H9 (cell line): ENCODE measurements at regions not wholly inside any gene's neighbourhood (a gene's known extent, or its start where the extent isn't known, plus 50 kb on each side); places are given as distances from the start of the nearest gene placed in this dataset.

Source experiments
- DNase-seq: peaks from one replicate; pipeline ENCODE4 v3.0.0-alpha.2; 2017
- H2AFZ ChIP-seq: one replicate; pipeline ENCODE4 v1.6.1; 2013; ENCODE audit warnings: mild to moderate bottlenecking, low read length, control low read depth, moderate library complexity
- H2AK5ac ChIP-seq: 2 replicates; pipeline ENCODE4 v1.6.1; 2013; ENCODE audit warnings: low read length, control low read depth, mixed read lengths; ENCODE audit not compliant: insufficient read length
- H2BK120ac ChIP-seq: one replicate; pipeline ENCODE4 v1.6.1; 2013; ENCODE audit warnings: low read depth, mild to moderate bottlenecking, low read length, control low read depth, inconsistent platforms; ENCODE audit not compliant: poor library complexity, severe bottlenecking
- H2BK12ac ChIP-seq: 2 replicates; pipeline ENCODE4 v1.6.1; 2013; ENCODE audit warnings: low read length, control low read depth, mixed read lengths, low read depth; ENCODE audit not compliant: insufficient read length
- H2BK15ac ChIP-seq: 2 replicates; pipeline ENCODE4 v1.6.1; 2013; ENCODE audit warnings: low read depth, low read length, control low read depth
- H2BK20ac ChIP-seq: one replicate; pipeline ENCODE4 v1.6.1; 2013; ENCODE audit warnings: low read depth, mild to moderate bottlenecking, low read length, control low read depth, inconsistent platforms; ENCODE audit not compliant: poor library complexity, severe bottlenecking
- H2BK5ac ChIP-seq: 2 replicates; pipeline ENCODE4 v1.6.1; 2013; ENCODE audit warnings: low read length, control low read depth, mixed read lengths; ENCODE audit not compliant: insufficient read length
- H3K14ac ChIP-seq: 2 replicates; pipeline ENCODE4 v1.6.1; 2013; ENCODE audit warnings: low read length, control low read depth; ENCODE audit not compliant: insufficient read depth
- H3K18ac ChIP-seq: 2 replicates; pipeline ENCODE4 v1.6.1; 2013; ENCODE audit warnings: low read depth, mild to moderate bottlenecking, mixed read lengths, low read length, control low read depth; ENCODE audit not compliant: insufficient read length
- H3K23ac ChIP-seq: 2 replicates; pipeline ENCODE4 v1.6.1; 2013; ENCODE audit warnings: low read length, control low read depth, mixed read lengths, low read depth; ENCODE audit not compliant: insufficient read length
- H3K23me2 ChIP-seq: 2 replicates; pipeline ENCODE4 v1.6.1; 2013; ENCODE audit warnings: low read depth, mild to moderate bottlenecking, mixed read lengths, low read length, control low read depth; ENCODE audit not compliant: insufficient read length, poor library complexity, severe bottlenecking
- H3K27ac ChIP-seq: 2 replicates; pipeline ENCODE4 v1.5.1; 2013; ENCODE audit warnings: low read length, control low read depth, mixed read lengths, low read depth; ENCODE audit not compliant: insufficient read length
- H3K27me3 ChIP-seq: 2 replicates; pipeline ENCODE4 v1.6.1; 2013; ENCODE audit warnings: low read length, control low read depth, inconsistent platforms; ENCODE audit not compliant: insufficient read depth
- H3K4ac ChIP-seq: 2 replicates; pipeline ENCODE4 v1.6.1; 2013; ENCODE audit warnings: low read depth, mild to moderate bottlenecking, control low read depth, inconsistent platforms, low read length, moderate library complexity
- H3K4me1 ChIP-seq: 2 replicates; pipeline ENCODE4 v1.6.1; 2013; ENCODE audit warnings: low read length, control low read depth, inconsistent platforms; ENCODE audit not compliant: insufficient read depth
- H3K4me2 ChIP-seq: 2 replicates; pipeline ENCODE4 v1.6.1; 2013; ENCODE audit warnings: low read length, control low read depth, mixed read lengths; ENCODE audit not compliant: insufficient read length, insufficient read depth
- H3K56ac ChIP-seq: 2 replicates; pipeline ENCODE4 v1.6.1; 2013; ENCODE audit warnings: low read depth, mild to moderate bottlenecking, mixed read lengths, low read length, control low read depth; ENCODE audit not compliant: insufficient read length
- H3K79me1 ChIP-seq: 2 replicates; pipeline ENCODE4 v1.6.1; 2013; ENCODE audit warnings: low read depth, mild to moderate bottlenecking, moderate library complexity, low read length, control low read depth, inconsistent platforms; ENCODE audit not compliant: insufficient read depth, poor library complexity, severe bottlenecking
- H3K79me2 ChIP-seq: 2 replicates; pipeline ENCODE4 v1.6.1; 2013; ENCODE audit warnings: low read length, control low read depth, inconsistent platforms; ENCODE audit not compliant: insufficient read depth
- H3K9ac ChIP-seq: 2 replicates; pipeline ENCODE4 v1.6.1; 2013; ENCODE audit warnings: low read length, control low read depth, mixed read lengths; ENCODE audit not compliant: insufficient read length; ENCODE audit errors: extremely low read depth
- H3K9me3 ChIP-seq: one replicate; pipeline ENCODE4 v1.6.1; 2013; ENCODE audit warnings: low read depth, low read length, inconsistent platforms; ENCODE audit not compliant: control insufficient read depth
- H3T11ph ChIP-seq: one replicate; pipeline ENCODE4 v1.6.1; 2013; ENCODE audit warnings: mild to moderate bottlenecking, low read length, control low read depth, inconsistent platforms
- H4K20me1 ChIP-seq: one replicate; pipeline ENCODE4 v1.6.1; 2013; ENCODE audit not compliant: control insufficient read depth, insufficient read length, insufficient read depth
- H4K5ac ChIP-seq: 2 replicates; pipeline ENCODE4 v1.6.1; 2013; ENCODE audit warnings: low read depth, mild to moderate bottlenecking, mixed read lengths, low read length, control low read depth; ENCODE audit not compliant: insufficient read length
- H4K8ac ChIP-seq: replicated peaks from 2 replicates; pipeline ENCODE4 v1.6.1; 2013; ENCODE audit warnings: low read length, control low read depth, mixed read lengths, low read depth; ENCODE audit not compliant: insufficient read length
- H4K91ac ChIP-seq: 2 replicates; pipeline ENCODE4 v1.6.1; 2013; ENCODE audit warnings: low read depth, mild to moderate bottlenecking, moderate library complexity, mixed read lengths, low read length, control low read depth; ENCODE audit not compliant: insufficient read length
- H3K27ac Mint-ChIP-seq, 3 experiments: 2 replicates in 2 of 3; 3 replicates in 1 of 3; pipeline ENCODE4 v1.8.0; 2020 to 2021; ENCODE audit warnings: mixed read lengths in 3 of 3, mild to moderate bottlenecking in 1 of 3, moderate library complexity in 1 of 3
- H3K27me3 Mint-ChIP-seq: 2 replicates; pipeline ENCODE4 v1.8.0; 2021; ENCODE audit warnings: low read depth, mild to moderate bottlenecking, moderate library complexity, mixed read lengths
- H3K36me3 Mint-ChIP-seq, 3 experiments: 2 replicates in 2 of 3; 3 replicates in 1 of 3; pipeline ENCODE4 v1.8.0; 2020 to 2021; ENCODE audit warnings: low read depth in 3 of 3, mixed read lengths in 3 of 3; ENCODE audit not compliant: insufficient read depth in 1 of 3
- H3K4me1 Mint-ChIP-seq, 2 experiments: 2 replicates each; pipeline ENCODE4 v1.8.0; 2020; ENCODE audit warnings: mixed read lengths in 2 of 2
- H3K4me3 Mint-ChIP-seq, 2 experiments: 2 replicates in 1 of 2; 3 replicates in 1 of 2; pipeline ENCODE4 v1.8.0; 2020 to 2021; ENCODE audit warnings: mild to moderate bottlenecking in 2 of 2, mixed read lengths in 2 of 2, moderate library complexity in 1 of 2
- H3K9me3 Mint-ChIP-seq, 2 experiments: 2 replicates in 1 of 2; 3 replicates in 1 of 2; pipeline ENCODE4 v1.8.0; 2020; ENCODE audit warnings: mild to moderate bottlenecking in 2 of 2, mixed read lengths in 2 of 2, moderate library complexity in 1 of 2
- WGBS: extraction: QIAGEN DNeasy Blood & Tissue Kit; methylation state at CpG from one replicate; pipeline ENCODE4 v1.1.7; 2013; ENCODE audit warnings: missing lambda C conversion rate, low lambda C conversion rate, mixed read lengths; ENCODE audit not compliant: insufficient read length; ENCODE audit errors: extremely low coverage; 5-methylcytosine and 5-hydroxymethylcytosine counted together
- TF ChIP-seq, protein P1 (sequence below): fragments of 200-600 bp; sonication (generic); conservative IDR thresholded peaks from 3 replicates; pipeline ENCODE4 v1.8.0; 2021; ENCODE audit warnings: antibody characterized with exemption, mild to moderate bottlenecking

- Histone ChIP-seq H3K4me2 (no peak overlapping the region), H3K14ac (no peak overlapping the region), H3T11ph (no peak overlapping the region), H2BK15ac (no peak overlapping the region), H3K9ac (no peak overlapping the region), H3K56ac (no peak overlapping the region), H2BK120ac (no peak overlapping the region), H4K8ac (no peak overlapping the region), H3K4ac (no peak overlapping the region), H2AK5ac (no peak overlapping the region), H3K27me3 (no peaks in the 10 kb centered on the region), H3K9me3 (no peaks in the 10 kb centered on the region), H2BK5ac (no peak overlapping the region), H4K20me1 (no peaks in the 10 kb centered on the region), H3K23me2 (no peaks in the 10 kb centered on the region), H2BK12ac (no peak overlapping the region), H3K18ac (no peak overlapping the region), H3K27ac (no peak overlapping the region), H3K79me2 (no peaks in the 10 kb centered on the region), H4K5ac (no peak overlapping the region), H2BK20ac (no peak overlapping the region), H3K23ac (no peak overlapping the region), H3K79me1 (no peaks in the 10 kb centered on the region), H4K91ac (no peak overlapping the region), H2AFZ (no peak overlapping the region), H3K4me1 (no peaks in the 10 kb centered on the region)
- H3K9me3 Mint-ChIP-seq: no peaks in the 10 kb centered on the region
- H3K27me3 Mint-ChIP-seq: peaks cover 2% of the 10 kb centered on the region
- H3K4me1 Mint-ChIP-seq: no peaks in the 10 kb centered on the region
- H3K4me3 Mint-ChIP-seq: no peak overlapping the region
- no peaks in the 10 kb centered on the region for H3K36me3 Mint-ChIP-seq
- TF ChIP-seq, protein P1, sequence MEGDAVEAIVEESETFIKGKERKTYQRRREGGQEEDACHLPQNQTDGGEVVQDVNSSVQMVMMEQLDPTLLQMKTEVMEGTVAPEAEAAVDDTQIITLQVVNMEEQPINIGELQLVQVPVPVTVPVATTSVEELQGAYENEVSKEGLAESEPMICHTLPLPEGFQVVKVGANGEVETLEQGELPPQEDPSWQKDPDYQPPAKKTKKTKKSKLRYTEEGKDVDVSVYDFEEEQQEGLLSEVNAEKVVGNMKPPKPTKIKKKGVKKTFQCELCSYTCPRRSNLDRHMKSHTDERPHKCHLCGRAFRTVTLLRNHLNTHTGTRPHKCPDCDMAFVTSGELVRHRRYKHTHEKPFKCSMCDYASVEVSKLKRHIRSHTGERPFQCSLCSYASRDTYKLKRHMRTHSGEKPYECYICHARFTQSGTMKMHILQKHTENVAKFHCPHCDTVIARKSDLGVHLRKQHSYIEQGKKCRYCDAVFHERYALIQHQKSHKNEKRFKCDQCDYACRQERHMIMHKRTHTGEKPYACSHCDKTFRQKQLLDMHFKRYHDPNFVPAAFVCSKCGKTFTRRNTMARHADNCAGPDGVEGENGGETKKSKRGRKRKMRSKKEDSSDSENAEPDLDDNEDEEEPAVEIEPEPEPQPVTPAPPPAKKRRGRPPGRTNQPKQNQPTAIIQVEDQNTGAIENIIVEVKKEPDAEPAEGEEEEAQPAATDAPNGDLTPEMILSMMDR: no peak
- no peak for DNase-seq
- WGBS: no CpG with 5 or more reads among the region's 10 CpGs
- no peak overlapping the region for H3K27ac Mint-ChIP-seq
Measured at GRCh38 chr1:36636206-36636605, 153.5 kb upstream of the CSF3R start.
